Tibial nerve (tissue), 4 donors: ENCODE measurements at regions not wholly inside any gene's neighbourhood (a gene's known extent, or its start where the extent isn't known, plus 50 kb on each side); places are given as distances from the start of the nearest gene placed in this dataset.

Experiments used
- DNase-seq, 2 donors: peaks; one replicate each; pipeline ENCODE4 v3.0.0-alpha.2; 2019; ENCODE audit warnings: low spot score in 2 of 2
- H3K27ac ChIP-seq, 4 donors: fragments of 200-600 bp; sonication (generic) in 3 of 4; one replicate each; pipeline ENCODE4 v1.5.1; 2017 to 2019; ENCODE audit warnings: mild to moderate bottlenecking in 1 of 4
- H3K27me3 ChIP-seq, 2 donors: fragments of 200-600 bp; sonication (generic) in 1 of 2; one replicate each; pipeline versions ENCODE4 v1.5.1 to v1.6.0; 2017 to 2019
- H3K36me3 ChIP-seq, 3 donors: fragments of 200-600 bp; sonication (generic); one replicate each; pipeline ENCODE4 v1.5.1; 2018 to 2019
- H3K4me1 ChIP-seq, 4 donors: fragments of 200-600 bp; sonication (generic) in 3 of 4; one replicate each; pipeline ENCODE4 v1.5.1; 2017 to 2019
- H3K4me3 ChIP-seq, 4 donors: fragments of 200-600 bp; sonication (generic) in 3 of 4; one replicate each; pipeline ENCODE4 v1.5.1; 2017 to 2019; ENCODE audit warnings: mild to moderate bottlenecking in 1 of 4, moderate library complexity in 1 of 4
- H3K9me3 ChIP-seq, 4 donors: fragments of 200-600 bp; sonication (generic) in 3 of 4; one replicate each; pipeline ENCODE4 v1.5.1; 2017 to 2019
- EP300 ChIP-seq, 2 donors: sonication (generic); formaldehyde crosslinking; IDR thresholded peaks; one replicate each; pipeline ENCODE4 v1.6.1; 2017; ENCODE audit warnings: antibody characterized with exemption in 2 of 2, mild to moderate bottlenecking in 1 of 2
- POLR2A ChIP-seq, 2 donors: fragments of 450-650 bp; IDR thresholded peaks; one replicate each; pipeline ENCODE4 v1.6.1; 2017; ENCODE audit warnings: antibody characterized with exemption in 2 of 2, mild to moderate bottlenecking in 2 of 2, moderate library complexity in 2 of 2
- WGBS, 2 donors: methylation state at CpG; one replicate each; pipeline ENCODE4 v1.1.5; 2018; 5-methylcytosine and 5-hydroxymethylcytosine counted together
- TF ChIP-seq, protein P1 (sequence below), 5 experiments: fragments of 200-600 bp in 3 of 5; fragments of 450-650 bp in 2 of 5; sonication (generic) in 3 of 5; IDR thresholded peaks; one replicate each; pipeline ENCODE4 v1.5.1; 2016 to 2019; ENCODE audit warnings: antibody characterized with exemption in 5 of 5, mild to moderate bottlenecking in 3 of 5, moderate library complexity in 2 of 5

DNA sequence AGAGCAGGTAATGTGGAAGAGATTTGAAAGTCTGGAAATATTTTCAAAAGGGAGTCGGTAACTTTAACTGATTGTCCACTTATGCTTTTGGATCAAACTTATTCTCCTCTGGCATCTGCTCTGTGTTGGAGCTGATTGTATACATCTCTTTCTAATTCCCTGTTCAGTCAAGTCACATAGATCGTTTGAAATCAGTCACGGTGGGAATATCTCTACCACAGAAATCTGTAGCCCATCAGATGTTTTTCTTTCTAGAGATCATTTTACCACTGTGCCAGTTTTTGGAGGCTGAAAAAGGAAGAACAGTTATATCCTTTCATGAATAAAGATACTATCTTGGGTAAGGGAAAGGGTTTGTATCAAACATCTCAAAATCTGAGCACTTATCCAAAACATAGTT, 1853.3 kb downstream of the EFNA5 start:
- Histone ChIP-seq H3K27ac (no peak overlapping the region), H3K4me1 (no peaks in the 10 kb centered on the region), H3K9me3 (no peaks in the 10 kb centered on the region), H3K27me3 (no peaks in the 10 kb centered on the region), H3K36me3 (no peaks in the 10 kb centered on the region), H3K4me3 (no peak overlapping the region)
- 77 to 79% methylated on average over 3 of the region's 3 CpGs for WGBS, 2 donors
- no peak for DNase-seq
- no peak for TF ChIP-seq POLR2A (IDR thresholded peaks at IDR 0.05)

DNA sequence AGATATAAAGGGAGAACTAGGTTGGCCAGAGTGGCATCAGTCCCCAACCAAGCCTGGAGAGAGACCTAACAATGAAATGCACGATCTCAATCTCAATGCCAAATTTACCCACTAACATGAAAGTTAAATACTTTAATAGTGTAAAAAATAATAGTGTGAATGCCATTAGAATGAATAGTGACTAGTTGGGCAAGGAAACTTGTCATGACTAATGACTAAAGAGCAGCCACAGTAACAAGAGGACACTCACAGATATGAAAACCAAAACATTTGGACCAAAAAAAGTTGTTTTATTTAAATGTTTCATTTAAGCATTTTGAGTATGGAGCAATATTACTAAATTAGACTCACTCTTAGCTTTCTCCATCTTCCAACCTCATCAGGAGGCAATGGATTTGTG, 1853.8 kb downstream of the EFNA5 start:
- H3K4me3 ChIP-seq, result no peak overlapping the region
- H3K9me3 ChIP-seq, result no peaks in the 10 kb centered on the region
- TF ChIP-seq EP300 (IDR thresholded peaks at IDR 0.05), result no peak
- no peak for TF ChIP-seq POLR2A (IDR thresholded peaks at IDR 0.05)
- TF ChIP-seq, protein P1, sequence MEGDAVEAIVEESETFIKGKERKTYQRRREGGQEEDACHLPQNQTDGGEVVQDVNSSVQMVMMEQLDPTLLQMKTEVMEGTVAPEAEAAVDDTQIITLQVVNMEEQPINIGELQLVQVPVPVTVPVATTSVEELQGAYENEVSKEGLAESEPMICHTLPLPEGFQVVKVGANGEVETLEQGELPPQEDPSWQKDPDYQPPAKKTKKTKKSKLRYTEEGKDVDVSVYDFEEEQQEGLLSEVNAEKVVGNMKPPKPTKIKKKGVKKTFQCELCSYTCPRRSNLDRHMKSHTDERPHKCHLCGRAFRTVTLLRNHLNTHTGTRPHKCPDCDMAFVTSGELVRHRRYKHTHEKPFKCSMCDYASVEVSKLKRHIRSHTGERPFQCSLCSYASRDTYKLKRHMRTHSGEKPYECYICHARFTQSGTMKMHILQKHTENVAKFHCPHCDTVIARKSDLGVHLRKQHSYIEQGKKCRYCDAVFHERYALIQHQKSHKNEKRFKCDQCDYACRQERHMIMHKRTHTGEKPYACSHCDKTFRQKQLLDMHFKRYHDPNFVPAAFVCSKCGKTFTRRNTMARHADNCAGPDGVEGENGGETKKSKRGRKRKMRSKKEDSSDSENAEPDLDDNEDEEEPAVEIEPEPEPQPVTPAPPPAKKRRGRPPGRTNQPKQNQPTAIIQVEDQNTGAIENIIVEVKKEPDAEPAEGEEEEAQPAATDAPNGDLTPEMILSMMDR (IDR thresholded peaks at IDR 0.05), result no peak
- DNase-seq, result no peak
- no peak overlapping the region for H3K27ac ChIP-seq
- H3K27me3 ChIP-seq, result no peaks in the 10 kb centered on the region
- H3K36me3 ChIP-seq, result no peaks in the 10 kb centered on the region
- no peaks in the 10 kb centered on the region for H3K4me1 ChIP-seq
- WGBS, 2 donors, result 86 to 89% methylated on average over 1 of the region's 1 CpG

DNA sequence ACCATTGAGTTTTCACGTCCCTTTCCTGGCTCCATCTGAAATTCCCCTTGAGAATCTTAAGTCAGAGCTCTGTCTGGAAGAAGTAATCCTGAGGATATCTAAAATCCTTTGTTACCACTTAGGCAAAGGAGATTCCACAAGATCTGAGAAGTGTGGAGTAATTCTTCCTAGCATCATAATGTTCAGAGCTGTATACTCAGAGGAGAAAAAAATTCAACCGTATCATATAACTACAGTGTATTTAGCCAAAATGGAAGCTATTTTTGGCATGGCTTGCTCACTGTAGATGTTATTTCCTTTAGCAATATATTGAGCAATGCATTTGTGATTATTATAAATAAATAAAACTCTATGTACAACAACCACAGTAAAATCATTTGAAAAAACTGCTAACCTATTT, 1858.4 kb downstream of the EFNA5 start:
- 54 to 60% methylated on average over 2 of the region's 2 CpGs for WGBS, 2 donors
- no peak for DNase-seq
- H3K36me3 ChIP-seq, result no peaks in the 10 kb centered on the region
- no peak overlapping the region for H3K27ac ChIP-seq
- no peaks in the 10 kb centered on the region for H3K9me3 ChIP-seq
- TF ChIP-seq POLR2A (IDR thresholded peaks at IDR 0.05), result no peak
- TF ChIP-seq, protein P1 (IDR thresholded peaks at IDR 0.05), result no peak
- TF ChIP-seq EP300 (IDR thresholded peaks at IDR 0.05), result no peak
- no peak overlapping the region for H3K4me3 ChIP-seq
- no peaks in the 10 kb centered on the region for H3K27me3 ChIP-seq
- no peaks in the 10 kb centered on the region for H3K4me1 ChIP-seq

DNA sequence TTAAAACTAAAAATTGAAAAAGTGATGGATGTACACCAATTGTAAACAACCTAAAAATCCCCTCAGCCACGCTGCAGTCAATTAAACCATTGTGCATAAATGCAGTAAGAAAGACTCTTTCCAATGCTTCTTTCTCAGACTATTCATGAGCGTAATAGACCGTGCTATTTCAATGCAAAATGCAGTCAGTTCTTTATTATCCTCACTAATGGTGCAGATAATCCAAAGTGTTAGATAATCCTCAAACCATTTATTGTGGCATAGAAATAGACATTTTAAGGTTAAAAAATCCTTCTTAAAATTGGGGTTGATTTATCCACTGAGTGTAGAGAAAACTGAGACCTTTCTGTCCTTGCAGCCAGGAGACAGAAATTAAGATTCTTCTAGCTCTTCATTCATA, 1862.8 kb downstream of the EFNA5 start:
- Histone ChIP-seq H3K27me3 (no peaks in the 10 kb centered on the region), H3K27ac (no peak overlapping the region), H3K4me3 (no peak overlapping the region), H3K4me1 (no peaks in the 10 kb centered on the region), H3K36me3 (no peaks in the 10 kb centered on the region), H3K9me3 (peaks cover 0 to 5% (median 0%) of the 10 kb centered on the region in 4 donors)
- WGBS, 2 donors, result 56 to 69% methylated on average over 3 of the region's 3 CpGs
- TF ChIP-seq EP300 (IDR thresholded peaks at IDR 0.05) (no peak), POLR2A (IDR thresholded peaks at IDR 0.05) (no peak)
- TF ChIP-seq, protein P1 (IDR thresholded peaks at IDR 0.05), result no peak
- no peak for DNase-seq

DNA sequence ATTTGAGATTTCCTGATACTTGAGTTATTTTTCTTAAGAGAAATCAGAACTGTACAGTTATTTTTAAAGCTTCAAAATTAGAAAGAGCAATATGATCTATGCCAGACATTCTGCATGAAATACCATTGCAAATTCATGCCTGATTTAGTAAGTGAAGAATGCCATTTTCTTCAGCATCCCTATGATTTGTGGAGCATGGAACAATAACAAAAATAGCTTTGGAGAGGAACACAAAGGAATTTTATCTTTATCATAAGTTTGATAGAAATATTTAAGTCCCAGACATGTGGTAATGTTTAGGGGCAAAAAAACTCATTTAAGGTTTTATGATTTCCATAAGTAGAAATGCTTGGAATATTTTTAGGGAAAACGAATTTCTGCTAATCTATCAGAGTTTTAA, 1863.4 kb downstream of the EFNA5 start:
- Histone ChIP-seq H3K27me3 (no peaks in the 10 kb centered on the region), H3K36me3 (no peaks in the 10 kb centered on the region), H3K4me3 (no peak overlapping the region), H3K9me3 (peaks cover 0 to 5% (median 0%) of the 10 kb centered on the region in 4 donors), H3K27ac (no peak overlapping the region), H3K4me1 (no peaks in the 10 kb centered on the region)
- 22 to 29% methylated on average over 1 of the region's 1 CpG for WGBS, 2 donors
- no peak for DNase-seq
- TF ChIP-seq, protein P1 (IDR thresholded peaks at IDR 0.05), result no peak
- no peak for TF ChIP-seq POLR2A (IDR thresholded peaks at IDR 0.05)

DNA sequence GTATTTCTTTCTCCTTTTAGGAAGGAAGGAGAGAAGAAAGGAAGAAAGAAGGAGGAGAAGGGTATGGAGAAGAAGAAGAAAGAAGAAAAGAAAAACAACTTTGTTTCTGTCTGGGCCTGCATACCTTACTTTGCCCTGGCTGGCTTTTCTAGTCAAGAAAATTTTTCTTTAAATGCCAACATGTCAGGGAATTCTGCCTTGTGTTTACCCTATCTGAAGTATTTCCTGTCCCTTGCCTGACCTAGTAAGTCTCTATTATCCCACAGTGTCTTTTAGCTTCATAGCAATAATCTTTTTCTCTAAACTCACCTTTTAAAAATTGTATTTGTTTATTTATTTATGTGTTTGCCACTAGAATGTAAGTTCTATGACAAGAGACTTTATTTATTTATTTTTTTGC, 1864.1 kb downstream of the EFNA5 start:
- no peak overlapping the region for H3K4me3 ChIP-seq
- TF ChIP-seq POLR2A (IDR thresholded peaks at IDR 0.05), result no peak
- TF ChIP-seq EP300 (IDR thresholded peaks at IDR 0.05), result no peak
- TF ChIP-seq, protein P1 (IDR thresholded peaks at IDR 0.05), result no peak
- H3K27me3 ChIP-seq, result no peaks in the 10 kb centered on the region
- no peak for DNase-seq
- peaks cover 0 to 5% (median 0%) of the 10 kb centered on the region in 4 donors for H3K9me3 ChIP-seq
- no peaks in the 10 kb centered on the region for H3K36me3 ChIP-seq
- H3K4me1 ChIP-seq, result no peaks in the 10 kb centered on the region
- no peak overlapping the region for H3K27ac ChIP-seq
